Urinary bladder (tissue), 3 donors: ENCODE measurements at regions not wholly inside any gene's neighbourhood (a gene's known extent, or its start where the extent isn't known, plus 50 kb on each side); places are given as distances from the start of the nearest gene placed in this dataset.
"Not testable (repeated sequence)": the region's sequence is repeated elsewhere in the genome, so short reads cannot be mapped to it uniquely, and the experiment has no call there.

Source experiments
- DNase-seq: peaks from one replicate; pipeline ENCODE4 v3.0.0-alpha.2; 2015; ENCODE audit errors: extremely low spot score
- H3K27ac ChIP-seq: one replicate; pipeline ENCODE4 v1.5.1; 2013; ENCODE audit warnings: low read depth, mild to moderate bottlenecking, moderate library complexity
- H3K36me3 ChIP-seq: one replicate; pipeline ENCODE4 v1.6.1; 2013; ENCODE audit warnings: mild to moderate bottlenecking, moderate library complexity; ENCODE audit not compliant: insufficient read depth
- H3K4me1 ChIP-seq: one replicate; pipeline ENCODE4 v1.6.1; 2013; ENCODE audit warnings: mild to moderate bottlenecking, moderate library complexity; ENCODE audit not compliant: insufficient read depth
- H3K4me3 ChIP-seq: one replicate; pipeline ENCODE4 v1.5.1; 2013; ENCODE audit warnings: low read depth, low read length
- WGBS: extraction: QIAGEN DNeasy Blood & Tissue Kit; methylation state at CpG from one replicate; pipeline ENCODE4 v1.1.7; 2013; 5-methylcytosine and 5-hydroxymethylcytosine counted together
- donor health status: healthy with polysubstance abuse.
- donor health status: healthy.

- WGBS: 37% methylated on average over 1 of the region's 1 CpG
- Histone ChIP-seq H3K27ac (no peak overlapping the region), H3K36me3 (no peaks in the 10 kb centered on the region), H3K4me1 (no peaks in the 10 kb centered on the region), H3K4me3 (no peak overlapping the region)
- DNase-seq: no peak
Observed at GRCh38 chr5:143979044-143979690, 167.2 kb downstream of the HMHB1 start.

GRCh38 chr5:143980506-143980905 lies 168.5 kb downstream of the HMHB1 start:
- no peak for DNase-seq
- no peak overlapping the region for H3K4me3 ChIP-seq
- H3K27ac ChIP-seq: no peak overlapping the region
- 92% methylated on average over 6 of the region's 6 CpGs for WGBS
- no peaks in the 10 kb centered on the region for H3K36me3 ChIP-seq
- H3K4me1 ChIP-seq: no peaks in the 10 kb centered on the region

- 77% methylated on average over 4 of the region's 4 CpGs for WGBS
- not testable (repeated sequence) for H3K4me3 ChIP-seq, H3K4me1 ChIP-seq, DNase-seq, H3K27ac ChIP-seq, H3K36me3 ChIP-seq
Observed at GRCh38 chr5:143982957-143983356, 171.0 kb downstream of the HMHB1 start.

DNA sequence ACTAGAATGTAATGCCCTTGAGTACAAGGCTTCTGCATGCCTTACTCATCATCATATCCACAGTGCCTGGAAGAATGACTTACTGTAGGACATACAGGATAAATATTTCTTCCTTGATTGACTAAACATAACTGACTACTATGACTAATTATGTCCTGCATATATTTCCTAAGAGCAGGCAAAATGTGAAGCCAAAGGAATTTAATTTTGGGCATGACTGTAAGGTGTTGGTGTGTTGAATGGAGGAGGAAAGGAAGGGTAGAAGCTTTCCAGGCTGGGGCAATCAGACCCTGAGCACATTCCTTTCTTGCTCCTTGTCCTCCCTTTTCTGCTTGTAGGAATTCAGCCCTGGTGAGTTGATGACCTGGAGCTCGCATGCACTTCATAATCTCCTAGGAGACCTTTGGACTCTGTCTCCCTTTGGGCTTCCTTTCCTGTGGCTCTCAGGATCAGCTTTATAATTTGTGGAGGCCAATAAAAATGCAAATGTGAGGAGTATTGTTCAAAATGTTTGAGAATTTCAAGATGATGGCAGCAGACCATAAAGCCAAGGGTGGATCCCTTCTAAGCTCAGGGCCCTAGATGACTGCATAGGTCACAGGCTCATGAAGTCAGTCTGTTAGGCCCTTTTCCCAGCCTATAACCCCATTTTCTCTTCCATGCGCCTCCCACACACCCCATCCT lies 174.0 kb downstream of the HMHB1 start:
- Histone ChIP-seq H3K4me3 (no peak overlapping the region), H3K27ac (no peak overlapping the region), H3K36me3 (no peaks in the 10 kb centered on the region), H3K4me1 (no peaks in the 10 kb centered on the region)
- no peak for DNase-seq
- WGBS: 87% methylated on average over 2 of the region's 2 CpGs

GRCh38 chr5:143986516-143987212 lies 174.7 kb downstream of the HMHB1 start:
- Histone ChIP-seq H3K4me1 (no peaks in the 10 kb centered on the region), H3K36me3 (no peaks in the 10 kb centered on the region), H3K4me3 (no peak overlapping the region), H3K27ac (no peak overlapping the region)
- 36% methylated on average over 6 of the region's 6 CpGs for WGBS
- DNase-seq: peak; percentile 62

DNA sequence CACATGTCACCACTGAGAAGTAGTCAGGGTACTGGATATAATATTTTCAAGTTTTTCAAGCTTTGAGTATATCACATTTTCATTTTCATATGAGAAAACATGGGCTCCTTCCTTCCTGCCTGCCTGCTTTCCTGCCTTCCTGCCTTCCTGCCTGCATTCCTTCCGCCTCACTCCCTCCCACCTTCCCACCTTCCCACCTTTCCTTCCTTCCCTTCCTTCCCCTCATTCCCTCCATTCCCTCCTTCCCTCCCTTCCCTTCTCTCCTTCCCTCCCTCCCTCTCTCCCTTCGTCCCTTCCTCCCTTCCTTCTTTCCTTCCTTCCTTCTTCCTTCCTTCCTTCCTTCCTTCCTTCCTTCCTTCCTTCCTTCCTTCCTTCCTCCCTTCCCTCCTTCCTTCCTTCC lies 175.3 kb downstream of the HMHB1 start:
- Histone ChIP-seq H3K4me3 (no peak overlapping the region), H3K36me3 (no peaks in the 10 kb centered on the region), H3K27ac (no peak overlapping the region), H3K4me1 (no peaks in the 10 kb centered on the region)
- WGBS: 98% methylated on average over 1 of the region's 2 CpGs
- no peak for DNase-seq

DNA sequence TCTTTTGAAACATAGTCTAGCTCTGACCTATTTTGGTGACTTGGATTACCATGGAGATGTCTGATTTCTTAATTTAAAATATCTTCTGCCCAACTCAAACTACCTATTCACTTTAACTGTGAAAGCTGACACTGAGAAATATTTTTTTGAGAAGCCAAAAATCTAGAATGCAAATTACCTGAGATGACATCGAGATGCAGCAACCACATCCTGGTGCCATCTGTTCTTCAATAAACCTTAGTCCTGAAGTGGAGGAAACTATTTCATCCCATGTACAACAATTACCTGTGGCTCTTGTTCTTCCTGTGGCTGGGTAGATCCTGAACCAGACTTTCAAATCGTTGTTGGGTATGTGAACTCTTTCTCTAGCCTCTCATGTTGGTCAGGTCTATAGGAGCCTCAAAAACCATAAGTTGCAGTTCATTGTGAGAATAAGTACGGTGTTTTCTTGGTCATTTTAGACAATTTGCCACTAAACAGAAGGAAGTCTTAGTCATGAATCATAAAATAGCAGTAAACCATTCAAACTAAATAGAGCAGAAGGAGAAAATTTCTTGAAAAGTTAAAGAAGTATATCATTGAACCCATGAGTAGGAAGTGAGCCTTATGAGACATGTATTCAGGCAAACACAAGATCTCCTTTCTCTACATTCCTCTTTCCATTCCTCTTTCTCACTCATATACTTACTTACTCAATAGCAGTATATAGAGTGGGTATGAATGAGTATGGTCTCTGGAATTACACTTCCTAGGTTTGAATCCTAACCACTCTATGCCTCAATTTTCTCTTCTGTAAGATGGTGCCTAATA lies 176.0 kb downstream of the HMHB1 start:
- DNase-seq: no peak
- WGBS: 77% methylated on average over 3 of the region's 3 CpGs
- no peak overlapping the region for H3K27ac ChIP-seq
- no peaks in the 10 kb centered on the region for H3K36me3 ChIP-seq
- H3K4me1 ChIP-seq: no peaks in the 10 kb centered on the region
- no peak overlapping the region for H3K4me3 ChIP-seq

- no peak overlapping the region for H3K27ac ChIP-seq
- H3K4me3 ChIP-seq: no peak overlapping the region
- no peak for DNase-seq
- WGBS: 39% methylated on average over 1 of the region's 1 CpG
- H3K4me1 ChIP-seq: no peaks in the 10 kb centered on the region
- H3K36me3 ChIP-seq: no peaks in the 10 kb centered on the region
Observed at GRCh38 chr5:143992496-143992895, 178.0 kb downstream of the YIPF5 start.

DNA sequence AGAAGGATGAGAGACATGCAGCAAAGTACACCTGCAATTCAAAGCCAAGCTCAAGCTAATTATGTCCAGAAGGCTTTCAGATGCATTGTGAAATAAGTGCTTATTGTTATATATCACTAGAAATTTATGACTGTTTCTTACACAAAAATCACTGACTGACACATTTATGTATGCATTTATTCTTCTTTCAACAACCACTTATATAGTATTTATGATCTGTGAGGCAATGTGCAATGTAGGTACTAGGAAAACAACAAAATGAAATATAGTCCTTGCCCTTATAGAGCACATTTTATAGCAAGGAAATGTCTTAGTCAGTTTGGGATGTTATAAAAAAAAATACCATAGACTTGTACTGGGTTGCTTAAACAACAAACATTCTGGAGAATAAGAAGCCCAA lies 167.6 kb downstream of the YIPF5 start:
- H3K4me1 ChIP-seq: no peaks in the 10 kb centered on the region

GRCh38 chr5:144003636-144004035 lies 166.8 kb downstream of the YIPF5 start:
- Histone ChIP-seq H3K4me3 (no peak overlapping the region), H3K36me3 (no peaks in the 10 kb centered on the region), H3K27ac (no peak overlapping the region), H3K4me1 (no peaks in the 10 kb centered on the region)
- DNase-seq: no peak
- 84% methylated on average over 3 of the region's 3 CpGs for WGBS

More for the DNA sequence above, 167.6 kb downstream of the YIPF5 start:
- Histone ChIP-seq H3K36me3 (no peaks in the 10 kb centered on the region), H3K4me3 (no peak overlapping the region), H3K27ac (no peak overlapping the region)
- DNase-seq: no peak

DNA sequence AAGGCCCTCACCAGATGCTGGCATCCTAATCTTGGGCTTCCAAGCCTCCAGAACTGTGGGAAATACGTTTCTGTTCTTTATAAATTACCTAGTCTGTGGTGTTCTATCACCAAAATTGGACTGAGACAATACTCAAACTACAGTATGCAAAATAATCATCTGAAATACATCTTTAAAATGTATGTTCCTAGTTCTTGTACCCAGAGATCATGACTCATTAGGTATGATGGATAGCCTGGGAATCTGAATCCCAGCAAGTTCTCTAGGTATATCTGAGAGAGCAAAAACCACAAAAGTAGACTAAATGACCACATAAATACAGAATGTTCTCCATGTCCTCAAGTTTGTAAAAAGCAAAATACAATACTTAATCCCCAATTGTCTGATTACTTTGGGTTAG lies 166.3 kb downstream of the YIPF5 start:
- WGBS: 40% methylated on average over 1 of the region's 1 CpG
- H3K36me3 ChIP-seq: no peaks in the 10 kb centered on the region
- H3K4me1 ChIP-seq: no peaks in the 10 kb centered on the region
- H3K4me3 ChIP-seq: no peak overlapping the region
- DNase-seq: no peak
- no peak overlapping the region for H3K27ac ChIP-seq

DNA sequence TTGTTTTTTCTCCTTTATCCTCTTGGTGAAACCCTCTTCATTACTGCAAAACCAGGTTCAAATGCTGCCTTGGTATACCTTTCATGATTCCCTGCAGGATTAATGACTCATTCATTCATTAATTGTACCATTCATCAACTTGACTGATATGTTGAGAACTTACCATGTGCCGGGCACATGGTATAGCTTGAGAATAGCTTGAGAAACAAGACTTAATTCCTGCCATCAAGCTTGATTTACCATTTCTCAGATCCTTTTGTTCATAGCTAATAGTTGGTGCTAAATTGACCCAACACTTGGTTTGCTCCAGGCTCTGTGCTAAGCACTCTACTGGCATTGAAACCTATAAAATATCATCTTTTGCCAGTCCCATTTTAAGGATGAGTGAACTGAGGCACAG lies 165.7 kb downstream of the YIPF5 start:
- 96% methylated on average over 1 of the region's 1 CpG for WGBS
- no peaks in the 10 kb centered on the region for H3K4me1 ChIP-seq
- DNase-seq: no peak
- no peaks in the 10 kb centered on the region for H3K36me3 ChIP-seq
- H3K27ac ChIP-seq: no peak overlapping the region
- H3K4me3 ChIP-seq: no peak overlapping the region

DNA sequence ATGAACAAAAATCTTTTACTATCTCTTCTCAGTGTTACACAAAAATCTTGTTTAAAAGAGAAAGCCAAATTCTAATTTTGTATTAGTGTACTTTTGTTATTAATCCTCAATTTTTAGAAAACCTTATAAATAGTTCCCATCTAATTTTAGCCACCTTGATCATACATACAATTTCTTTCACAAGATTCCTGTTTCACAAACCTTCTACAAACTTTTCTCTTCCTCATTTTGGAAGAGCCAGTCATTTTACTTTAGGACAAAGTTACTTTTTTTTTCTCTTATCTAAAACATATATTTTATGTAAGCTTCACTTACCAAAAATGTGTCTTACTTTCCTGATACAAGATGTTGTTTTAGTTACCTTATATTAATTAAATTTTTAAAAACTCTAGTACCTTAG lies 161.3 kb downstream of the YIPF5 start:
- no peaks in the 10 kb centered on the region for H3K4me1 ChIP-seq
- no peak overlapping the region for H3K4me3 ChIP-seq
- no peak overlapping the region for H3K27ac ChIP-seq
- no peak for DNase-seq
- no peaks in the 10 kb centered on the region for H3K36me3 ChIP-seq

DNA sequence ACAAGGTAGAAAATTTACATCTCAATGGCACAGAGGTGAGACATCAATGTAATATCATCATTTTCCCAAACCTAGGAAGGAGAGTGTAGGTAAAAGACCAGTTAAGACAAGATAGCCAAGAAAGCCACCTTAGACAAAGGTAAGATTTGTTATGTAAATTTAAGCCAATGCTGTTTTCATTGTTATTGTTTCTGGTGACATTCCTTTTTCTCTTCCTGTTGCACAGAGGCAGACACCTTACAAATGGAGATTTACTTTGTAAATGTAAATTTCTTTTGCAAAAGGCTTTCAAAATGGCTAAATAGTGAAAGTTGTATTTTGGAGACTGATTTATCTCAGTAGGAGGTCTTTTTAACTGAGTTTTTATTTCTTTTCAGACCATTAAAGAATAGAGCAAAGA lies 159.1 kb downstream of the YIPF5 start:
- H3K4me1 ChIP-seq: no peaks in the 10 kb centered on the region
- no peak overlapping the region for H3K27ac ChIP-seq

More for the DNA sequence above, 159.1 kb downstream of the YIPF5 start:
- Histone ChIP-seq H3K4me3 (no peak overlapping the region), H3K36me3 (no peaks in the 10 kb centered on the region)
- DNase-seq: no peak
